ENCODE measurements at regions not wholly inside any gene's neighbourhood (a gene's known extent, or its start where the extent isn't known, plus 50 kb on each side); places are given as distances from the start of the nearest gene placed in this dataset.

DNA sequence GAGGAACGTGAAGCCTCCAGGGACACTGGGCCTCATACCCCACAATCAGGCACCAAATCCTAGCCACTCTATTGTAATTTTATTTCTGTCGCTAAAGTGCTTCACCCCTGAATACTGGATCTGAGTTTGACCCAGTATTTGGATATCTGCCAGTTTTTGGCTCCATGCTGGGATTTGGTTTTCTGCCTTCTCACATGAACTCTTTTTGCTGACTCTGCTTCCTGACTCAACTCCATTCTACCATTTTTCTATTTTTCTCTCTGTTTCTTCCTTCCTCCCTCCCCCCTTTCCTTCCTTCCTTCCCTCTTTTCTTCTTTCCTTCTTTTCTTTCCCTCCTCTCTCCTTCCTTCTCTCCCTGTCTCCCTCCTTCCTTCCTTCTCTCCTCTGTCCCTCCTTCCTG lies 151.3 kb upstream of the GJB5 start:
- H3K4me1 Mint-ChIP-seq: no peaks in the 10 kb centered on the region
- intact Hi-C loops (cut with micrococcal nuclease): no loop called here
- Histone ChIP-seq H3K4me1 (ENCODE audit: control insufficient read depth in 2 of 2, insufficient read depth in 2 of 2, low read length in 2 of 2) (no peaks in the 10 kb centered on the region), H3K27me3 (replicated peaks in 1 of 4; ENCODE audit: control extremely low read depth in 1 of 4, control insufficient read depth in 3 of 4, insufficient read depth in 4 of 4, low read length in 3 of 4) (no peaks in the 10 kb centered on the region), H3K4me2 (replicated peaks; ENCODE audit: low read depth, low read length, poor library complexity, severe bottlenecking) (no peak overlapping the region), H3K9me3 (ENCODE audit: control extremely low read depth in 1 of 3, control insufficient read depth in 2 of 3, insufficient read depth in 1 of 3, low read length in 2 of 3) (no peaks in the 10 kb centered on the region), H3K9ac (ENCODE audit: low read length) (no peak overlapping the region), H2AFZ (ENCODE audit: insufficient read depth, low read depth, low read length, poor library complexity, severe bottlenecking) (no peak overlapping the region), H3K4me3 (ENCODE audit: control extremely low read depth in 1 of 5, extremely low read depth in 1 of 5, insufficient read depth in 1 of 5, low read depth in 2 of 5, low read length in 4 of 5) (no peak overlapping the region), H3K36me3 (replicated peaks in 1 of 2; ENCODE audit: control extremely low read depth in 1 of 2, control insufficient read depth in 1 of 2, extremely low read depth in 1 of 2, insufficient read depth in 2 of 2, low read length in 1 of 2) (no peaks in the 10 kb centered on the region), H3K27ac (ENCODE audit: low read length in 2 of 2) (no peak overlapping the region), H3K79me2 (ENCODE audit: control insufficient read depth, insufficient read depth, low read length) (no peaks in the 10 kb centered on the region), H4K20me1 (ENCODE audit: control insufficient read depth, insufficient read depth, low read length, poor library complexity, severe bottlenecking) (no peaks in the 10 kb centered on the region)
- no peaks in the 10 kb centered on the region for H3K9me3 Mint-ChIP-seq (ENCODE audit: insufficient read depth)
- ATAC-seq (ENCODE audit: low read depth) (no peak), DNase-seq (no peak)
- TF ChIP-seq, protein P1, sequence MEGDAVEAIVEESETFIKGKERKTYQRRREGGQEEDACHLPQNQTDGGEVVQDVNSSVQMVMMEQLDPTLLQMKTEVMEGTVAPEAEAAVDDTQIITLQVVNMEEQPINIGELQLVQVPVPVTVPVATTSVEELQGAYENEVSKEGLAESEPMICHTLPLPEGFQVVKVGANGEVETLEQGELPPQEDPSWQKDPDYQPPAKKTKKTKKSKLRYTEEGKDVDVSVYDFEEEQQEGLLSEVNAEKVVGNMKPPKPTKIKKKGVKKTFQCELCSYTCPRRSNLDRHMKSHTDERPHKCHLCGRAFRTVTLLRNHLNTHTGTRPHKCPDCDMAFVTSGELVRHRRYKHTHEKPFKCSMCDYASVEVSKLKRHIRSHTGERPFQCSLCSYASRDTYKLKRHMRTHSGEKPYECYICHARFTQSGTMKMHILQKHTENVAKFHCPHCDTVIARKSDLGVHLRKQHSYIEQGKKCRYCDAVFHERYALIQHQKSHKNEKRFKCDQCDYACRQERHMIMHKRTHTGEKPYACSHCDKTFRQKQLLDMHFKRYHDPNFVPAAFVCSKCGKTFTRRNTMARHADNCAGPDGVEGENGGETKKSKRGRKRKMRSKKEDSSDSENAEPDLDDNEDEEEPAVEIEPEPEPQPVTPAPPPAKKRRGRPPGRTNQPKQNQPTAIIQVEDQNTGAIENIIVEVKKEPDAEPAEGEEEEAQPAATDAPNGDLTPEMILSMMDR (IDR thresholded peaks at IDR 0.05): no peak
- TF ChIP-seq EZH2 (IDR thresholded peaks at IDR 0.05; ENCODE audit: borderline replicate concordance, insufficient read depth, low read depth, low read length, poor library complexity, severe bottlenecking): no peak
- CTCF ChIA-PET: interaction anchor here (1.1 kb wide), 1 partner anchor 8 kb away, joined by 5 read pairs; no protein-coding TSS in a partner anchor
- 79% methylated on average over 2 of the region's 2 CpGs for WGBS (ENCODE audit: insufficient coverage)
- no peak overlapping the region for H3K27ac Mint-ChIP-seq
- no peak overlapping the region for H3K4me3 Mint-ChIP-seq
- POLR2A ChIA-PET: no interaction called here
- peaks cover 35% of the 10 kb centered on the region for H3K27me3 Mint-ChIP-seq

DNA sequence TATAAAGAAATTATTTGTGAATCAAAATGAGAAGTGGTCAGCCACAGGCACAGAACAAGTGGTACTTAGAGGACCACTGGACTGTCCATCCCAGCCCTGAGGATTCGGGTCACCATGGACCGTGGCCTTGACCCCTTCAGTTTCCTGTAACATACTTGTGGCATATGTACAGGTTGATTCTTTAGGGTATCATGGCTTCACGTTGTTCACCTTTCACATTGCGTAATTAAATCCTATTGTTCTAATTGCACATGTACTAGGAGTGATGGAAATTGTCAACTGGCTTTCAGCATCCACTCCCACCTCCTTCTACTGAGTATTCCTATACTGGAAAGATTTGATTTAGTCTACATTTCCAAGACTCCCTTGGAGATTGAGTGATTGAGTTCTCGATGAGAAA lies 148.3 kb upstream of the GJB5 start:
- no peak overlapping the region for H3K4me2 ChIP-seq (replicated peaks; ENCODE audit: low read depth, low read length, poor library complexity, severe bottlenecking)
- ATAC-seq (ENCODE audit: low read depth): no peak
- no peak overlapping the region for H3K9ac ChIP-seq (ENCODE audit: low read length)
- H2AFZ ChIP-seq (ENCODE audit: insufficient read depth, low read depth, low read length, poor library complexity, severe bottlenecking): no peak overlapping the region
- CTCF ChIA-PET: no interaction called here
- no peak overlapping the region for H3K27ac ChIP-seq (ENCODE audit: low read length in 2 of 2)
- no peaks in the 10 kb centered on the region for H3K4me1 Mint-ChIP-seq
- no peaks in the 10 kb centered on the region for H3K79me2 ChIP-seq (ENCODE audit: control insufficient read depth, insufficient read depth, low read length)
- H3K4me3 ChIP-seq (ENCODE audit: control extremely low read depth in 1 of 5, extremely low read depth in 1 of 5, insufficient read depth in 1 of 5, low read depth in 2 of 5, low read length in 4 of 5): no peak overlapping the region
- H3K27me3 Mint-ChIP-seq: peaks cover 38% of the 10 kb centered on the region
- H3K4me1 ChIP-seq (ENCODE audit: control insufficient read depth in 2 of 2, insufficient read depth in 2 of 2, low read length in 2 of 2): no peaks in the 10 kb centered on the region
- intact Hi-C loops (cut with micrococcal nuclease): no loop called here
- no peaks in the 10 kb centered on the region for H4K20me1 ChIP-seq (ENCODE audit: control insufficient read depth, insufficient read depth, low read length, poor library complexity, severe bottlenecking)
- H3K27me3 ChIP-seq (replicated peaks in 1 of 4; ENCODE audit: control extremely low read depth in 1 of 4, control insufficient read depth in 3 of 4, insufficient read depth in 4 of 4, low read length in 3 of 4): peaks cover 0 to 3% (median 0%) of the 10 kb centered on the region in 4 experiments
- H3K36me3 ChIP-seq (replicated peaks in 1 of 2; ENCODE audit: control extremely low read depth in 1 of 2, control insufficient read depth in 1 of 2, extremely low read depth in 1 of 2, insufficient read depth in 2 of 2, low read length in 1 of 2): no peaks in the 10 kb centered on the region
- WGBS (ENCODE audit: insufficient coverage): no CpG with 5 or more reads among the region's 5 CpGs
- H3K9me3 Mint-ChIP-seq (ENCODE audit: insufficient read depth): no peaks in the 10 kb centered on the region
- POLR2A ChIA-PET: no interaction called here
- H3K27ac Mint-ChIP-seq: no peak overlapping the region
- TF ChIP-seq, protein P1 (IDR thresholded peaks at IDR 0.05): no peak
- no peak for TF ChIP-seq EZH2 (IDR thresholded peaks at IDR 0.05; ENCODE audit: borderline replicate concordance, insufficient read depth, low read depth, low read length, poor library complexity, severe bottlenecking)
- no peak overlapping the region for H3K4me3 Mint-ChIP-seq
- no peak for DNase-seq
- no peaks in the 10 kb centered on the region for H3K9me3 ChIP-seq (ENCODE audit: control extremely low read depth in 1 of 3, control insufficient read depth in 2 of 3, insufficient read depth in 1 of 3, low read length in 2 of 3)

Data from B cell (primary cell).